NCI-H460 (cell line): ENCODE measurements at regions not wholly inside any gene's neighbourhood (a gene's known extent, or its start where the extent isn't known, plus 50 kb on each side); places are given as distances from the start of the nearest gene placed in this dataset.

Experiments used
- DNase-seq: peaks from one replicate; pipeline ENCODE4 v3.0.0-alpha.2; 2016; ENCODE audit warnings: low read depth; ENCODE audit errors: extremely low read depth

- DNase-seq: no peak
These were observed 183.2 kb downstream of the C12orf50 start for GRCh38 chr12:87846045-87846444.

- DNase-seq: no peak
These were observed 187.3 kb downstream of the C12orf50 start for GRCh38 chr12:87841935-87842334.

- DNase-seq: no peak
These were observed 193.0 kb downstream of the C12orf50 start for GRCh38 chr12:87836190-87836589.

GRCh38 chr12:87828382-87828973, 200.7 kb downstream of the C12orf50 start:
- no peak for DNase-seq

- DNase-seq: peak; percentile 54
These were observed 201.4 kb downstream of the C12orf50 start for GRCh38 chr12:87827638-87828264.

- DNase-seq: no peak
These were observed 206.3 kb downstream of the C12orf50 start for GRCh38 chr12:87822923-87823322.

- DNase-seq: peak; percentile 71
These were observed 208.5 kb downstream of the C12orf50 start for GRCh38 chr12:87820524-87821202.

- no peak for DNase-seq
These were observed 210.8 kb downstream of the C12orf50 start for GRCh38 chr12:87818441-87818840.

- no peak for DNase-seq
These were observed 213.2 kb downstream of the C12orf50 start for GRCh38 chr12:87815771-87816585.

GRCh38 chr12:87814625-87815024, 214.6 kb downstream of the C12orf50 start:
- no peak for DNase-seq

- no peak for DNase-seq
These were observed 215.5 kb downstream of the C12orf50 start for GRCh38 chr12:87813476-87814234.

- no peak for DNase-seq
These were observed 216.5 kb downstream of the C12orf50 start for GRCh38 chr12:87812681-87813080.

- DNase-seq: no peak
These were observed 217.2 kb downstream of the C12orf50 start for GRCh38 chr12:87812030-87812429.

- DNase-seq: no peak
These were observed 219.3 kb downstream of the C12orf50 start for GRCh38 chr12:87809916-87810315.

GRCh38 chr12:87807086-87807485, 222.1 kb downstream of the C12orf50 start:
- DNase-seq: no peak

- DNase-seq: no peak
These were observed 222.9 kb downstream of the C12orf50 start for GRCh38 chr12:87806310-87806709.

- DNase-seq: no peak
These were observed 224.8 kb downstream of the C12orf50 start for GRCh38 chr12:87804386-87804785.

GRCh38 chr12:87802721-87803011, 226.5 kb downstream of the C12orf50 start:
- no peak for DNase-seq

- DNase-seq: no peak
These were observed 227.1 kb downstream of the C12orf50 start for GRCh38 chr12:87801860-87802720.
